PC-3 (cell line): ENCODE measurements at regions not wholly inside any gene's neighbourhood (a gene's known extent, or its start where the extent isn't known, plus 50 kb on each side); places are given as distances from the start of the nearest gene placed in this dataset.
A peak's percentile ranks its signal among the peaks of the same experiment; 100 is the strongest.

Experiments used
- ATAC-seq: fragments of 200-7000 bp; cut with Tn5 transposase; 2 replicates; pipeline ENCODE4 v1.9.1; 2020; ENCODE audit warnings: mild to moderate bottlenecking, moderate library complexity
- BruUV-seq: library from RNA; stranded (reverse); fragments of 400-500 nt; replicated peaks from 2 replicates; lab custom pipeline; 2021; lab: Mats Ljungman, UMichigan
- CTCF ChIA-PET: fragments of 300-600 bp; sonication (Branson Sonifier 250); formaldehyde crosslinking; loops from one replicate; lab custom pipeline; 2022; ENCODE audit warnings: antibody characterized with exemption; lab: Charles Lee
- POLR2A ChIA-PET: fragments of 300-600 bp; sonication (Branson Sonifier 250); formaldehyde crosslinking; loops from one replicate; lab custom pipeline; 2022; ENCODE audit warnings: antibody characterized with exemption; ENCODE audit not compliant: unreplicated experiment; lab: Charles Lee
- DNase-seq: peaks from one replicate; pipeline ENCODE4 v3.0.0-alpha.2; 2015
- H2AFZ ChIP-seq: fragments of 300-600 bp; sonication (generic); 2 replicates; pipeline ENCODE4 v1.6.0; 2016; ENCODE audit warnings: antibody characterized with exemption, low read length
- H3F3A ChIP-seq: fragments of 300-600 bp; sonication (generic); one replicate; pipeline ENCODE4 v1.6.0; 2017; ENCODE audit warnings: antibody characterized with exemption, low read length, control low read depth, mild to moderate bottlenecking; ENCODE audit not compliant: unreplicated experiment
- H3K27ac ChIP-seq: fragments of 300-600 bp; sonication (generic); 2 replicates; pipeline ENCODE4 v1.5.1; 2016; ENCODE audit warnings: mild to moderate bottlenecking, low read length
- H3K27me3 ChIP-seq: fragments of 300-600 bp; sonication (generic); 2 replicates; pipeline ENCODE4 v1.6.1; 2016; ENCODE audit warnings: low read length, mixed read lengths
- H3K36me3 ChIP-seq: fragments of 300-600 bp; sonication (generic); 2 replicates; pipeline ENCODE4 v1.6.1; 2016; ENCODE audit warnings: low read depth, mixed run types, low read length, mixed read lengths
- H3K4me1 ChIP-seq: fragments of 300-600 bp; sonication (generic); 2 replicates; pipeline ENCODE4 v1.5.1; 2016; ENCODE audit warnings: low read length; ENCODE audit not compliant: insufficient read depth
- H3K4me2 ChIP-seq: fragments of 300-600 bp; sonication (generic); 2 replicates; pipeline ENCODE4 v1.6.0; 2016; ENCODE audit warnings: low read length
- H3K4me3 ChIP-seq: fragments of 300-600 bp; sonication (generic); 2 replicates; pipeline ENCODE4 v1.5.1; 2016; ENCODE audit warnings: mild to moderate bottlenecking, low read length, mixed read lengths
- H3K79me2 ChIP-seq: fragments of 300-600 bp; sonication (generic); 2 replicates; pipeline ENCODE4 v1.6.1; 2017; ENCODE audit warnings: low read length, mixed read lengths
- H3K9ac ChIP-seq: fragments of 300-600 bp; sonication (generic); 2 replicates; pipeline ENCODE4 v1.6.0; 2016; ENCODE audit warnings: mild to moderate bottlenecking, low read length
- H3K9me2 ChIP-seq: fragments of 300-600 bp; sonication (generic); replicated peaks from 2 replicates; pipeline ENCODE4 v1.6.1; 2016; ENCODE audit warnings: mixed run types, low read length, mixed read lengths
- H3K9me3 ChIP-seq: fragments of 300-600 bp; sonication (generic); 2 replicates; pipeline ENCODE4 v1.6.1; 2016; ENCODE audit warnings: low read length, mixed read lengths
- H4K20me1 ChIP-seq: fragments of 300-600 bp; sonication (generic); 2 replicates; pipeline ENCODE4 v1.6.1; 2016; ENCODE audit warnings: low read length, mixed read lengths
- CTCF ChIP-seq: fragments of 300-600 bp; sonication (generic); conservative IDR thresholded peaks from 2 replicates; pipeline ENCODE4 v1.5.1; 2017; ENCODE audit warnings: antibody characterized with exemption, low read depth, mild to moderate bottlenecking, low read length
- EZH2 ChIP-seq: fragments of 300-600 bp; sonication (generic); IDR thresholded peaks from one replicate; pipeline ENCODE4 v1.6.1; 2017; ENCODE audit warnings: antibody characterized with exemption, mild to moderate bottlenecking, low read length; ENCODE audit not compliant: unreplicated experiment
- EZH2phosphoT487 ChIP-seq: fragments of 300-600 bp; sonication (generic); IDR thresholded peaks from 2 replicates; pipeline ENCODE4 v1.6.1; 2018; ENCODE audit warnings: mild to moderate bottlenecking, antibody characterized with exemption, low read length, borderline replicate concordance
- intact Hi-C: fragments of 100-400 bp; cut with micrococcal nuclease; formaldehyde crosslinking; loops from 2 replicates; pipeline ENCODE4 v1.9.0; 2023

GRCh38 chr3:71989165-71989564 is 204.2 kb upstream of the PROK2 start:
- Histone ChIP-seq H3K9ac (no peak overlapping the region), H2AFZ (no peak overlapping the region), H3K27ac (no peak overlapping the region), H3K4me3 (no peak overlapping the region), H4K20me1 (no peaks in the 10 kb centered on the region), H3K9me3 (no peaks in the 10 kb centered on the region), H3K4me2 (no peak overlapping the region), H3K9me2 (no peaks in the 10 kb centered on the region), H3K27me3 (no peaks in the 10 kb centered on the region), H3K4me1 (no peaks in the 10 kb centered on the region), H3K36me3 (no peaks in the 10 kb centered on the region), H3K79me2 (no peaks in the 10 kb centered on the region), H3F3A (no peaks in the 10 kb centered on the region)
- no peak for TF ChIP-seq EZH2
- no peak for TF ChIP-seq EZH2phosphoT487
- no peak for TF ChIP-seq CTCF
- BruUV-seq = no TSS peak
- ATAC-seq (no peak), DNase-seq (peak; percentile 40)
- ChIA-PET POLR2A (no interaction called here), CTCF (no interaction called here)
- intact Hi-C loops = no loop called here

- ATAC-seq (no peak), DNase-seq (no peak)
- Histone ChIP-seq H4K20me1 (no peaks in the 10 kb centered on the region), H3K9me3 (no peaks in the 10 kb centered on the region), H3K27ac (no peak overlapping the region), H3F3A (no peaks in the 10 kb centered on the region), H3K9me2 (no peaks in the 10 kb centered on the region), H3K4me1 (peaks cover 4% of the 10 kb centered on the region), H3K4me3 (no peak overlapping the region), H3K4me2 (no peak overlapping the region), H2AFZ (no peak overlapping the region), H3K9ac (no peak overlapping the region), H3K36me3 (no peaks in the 10 kb centered on the region), H3K27me3 (no peaks in the 10 kb centered on the region), H3K79me2 (no peaks in the 10 kb centered on the region)
- ChIA-PET POLR2A (no interaction called here), CTCF (no interaction called here)
- intact Hi-C loops = no loop called here
- no TSS peak for BruUV-seq
- TF ChIP-seq EZH2 (no peak), EZH2phosphoT487 (no peak), CTCF (no peak)
Measured at GRCh38 chr3:71987828-71988227, 202.9 kb upstream of the PROK2 start.

DNA sequence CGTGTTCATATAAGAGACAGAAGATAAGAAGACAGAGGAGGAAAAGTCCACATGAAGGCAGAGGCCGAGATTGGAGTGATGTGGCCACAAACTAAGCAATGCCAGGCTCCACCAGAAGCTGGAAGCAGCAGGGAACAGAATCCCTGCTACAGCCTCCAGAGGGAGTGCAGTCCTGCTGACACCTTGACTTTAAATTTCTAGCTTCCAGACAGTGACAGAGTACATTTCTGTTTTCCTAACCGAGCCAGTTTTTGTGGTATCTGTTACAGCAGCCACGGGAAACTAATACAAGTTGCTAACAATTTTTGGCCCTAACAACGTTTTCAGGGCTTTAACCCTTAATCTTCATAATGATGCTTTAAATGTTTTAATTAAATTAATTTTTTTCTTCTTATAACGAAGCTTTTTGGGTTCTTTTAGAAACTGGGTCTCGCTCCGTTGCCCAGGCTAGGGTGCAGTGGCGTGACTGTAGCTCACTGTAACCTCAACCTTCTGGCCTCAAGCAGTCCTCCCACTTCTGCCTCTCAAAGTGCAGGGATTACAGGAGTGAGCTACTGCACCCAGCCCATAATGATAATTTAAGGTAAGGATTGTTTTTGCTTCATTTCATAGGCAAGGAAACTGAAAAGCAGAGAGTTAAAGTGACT is 202.3 kb upstream of the PROK2 start:
- H3K9me3 ChIP-seq = no peaks in the 10 kb centered on the region
- H3K4me1 ChIP-seq = peaks cover 9% of the 10 kb centered on the region
- intact Hi-C loops = no loop called here
- H3K27me3 ChIP-seq = no peaks in the 10 kb centered on the region
- TF ChIP-seq EZH2phosphoT487 (no peak), EZH2 (no peak), CTCF (peak; percentile 53)
- POLR2A ChIA-PET = no interaction called here
- ATAC-seq = peak; percentile 77
- H3K36me3 ChIP-seq = no peaks in the 10 kb centered on the region
- H3K27ac ChIP-seq = no peak overlapping the region
- H3K4me3 ChIP-seq = no peak overlapping the region
- H4K20me1 ChIP-seq = no peaks in the 10 kb centered on the region
- H3K79me2 ChIP-seq = no peaks in the 10 kb centered on the region
- no peaks in the 10 kb centered on the region for H3K9me2 ChIP-seq
- no peaks in the 10 kb centered on the region for H3F3A ChIP-seq
- BruUV-seq = no TSS peak
- CTCF ChIA-PET = interaction anchor here (0.5 kb wide), 1 partner anchor 122 kb away, joined by 3 read pairs; no protein-coding TSS in a partner anchor
- no peak overlapping the region for H3K4me2 ChIP-seq
- peak; percentile 43 for DNase-seq
- H3K9ac ChIP-seq = no peak overlapping the region
- no peak overlapping the region for H2AFZ ChIP-seq
